GM12878 (cell line): ENCODE measurements at regions not wholly inside any gene's neighbourhood (a gene's known extent, or its start where the extent isn't known, plus 50 kb on each side); places are given as distances from the start of the nearest gene placed in this dataset.

Experiments used
- ATAC-seq: fragments of 200-7000 bp; cut with Tn5 transposase; 3 replicates; pipeline ENCODE4 v1.9.1; 2020; ENCODE audit warnings: mild to moderate bottlenecking, moderate library complexity
- BruUV-seq: library from RNA; stranded (reverse); fragments of 400-500 nt; replicated peaks from 2 replicates; lab custom pipeline; 2021; lab: Mats Ljungman, UMichigan
- CTCF ChIA-PET: fragments of 300-600 bp; sonication (Branson Sonifier 250); formaldehyde crosslinking; extraction: SDS; loops from one replicate; lab custom pipeline; 2021; ENCODE audit warnings: inconsistent platforms; lab: Yijun Ruan, JAX
- POLR2A ChIA-PET: fragments of 350-600 bp; formaldehyde crosslinking; extraction: SDS; loops from one replicate; lab custom pipeline; 2021; ENCODE audit warnings: inconsistent platforms; lab: Charles Lee
- RAD21 ChIA-PET: fragments of 300-600 bp; sonication (Branson Sonifier 250); formaldehyde crosslinking; loops from one replicate; lab custom pipeline; 2023; ENCODE audit warnings: antibody characterized with exemption; ENCODE audit not compliant: unreplicated experiment; lab: Charles Lee
- SMC1A ChIA-PET: fragments of 300-600 bp; sonication (Branson Sonifier 250); formaldehyde crosslinking; loops from one replicate; lab custom pipeline; 2023; ENCODE audit not compliant: unreplicated experiment, uncharacterized antibody; lab: Charles Lee
- DNase-seq: peaks from one replicate; pipeline ENCODE4 v3.0.0-alpha.2; 2011; ENCODE audit warnings: low read depth, low spot score
- FAIRE-seq: peaks from 3 replicates; lab custom pipeline; 2011; peaks lifted over from hg19 to GRCh38; lab: Jason Lieb, UNC
- H2AFZ ChIP-seq: 2 replicates; pipeline ENCODE4 v1.6.0; 2011; ENCODE audit warnings: low read depth, low read length, control low read depth; ENCODE audit not compliant: control insufficient read depth
- H3K27ac ChIP-seq: 2 replicates; pipeline ENCODE4 v1.5.1; 2011; ENCODE audit warnings: control low read depth; ENCODE audit not compliant: control insufficient read depth, insufficient read depth
- H3K27me3 ChIP-seq, 2 experiments: replicated peaks in 1 of 2; 2 replicates each; pipeline versions ENCODE4 v1.6.0 to v1.6.1; 2011; ENCODE audit warnings: low read length in 1 of 2; ENCODE audit not compliant: control insufficient read depth in 2 of 2, insufficient read depth in 2 of 2
- H3K36me3 ChIP-seq, 2 experiments: 2 replicates each; pipeline ENCODE4 v1.5.1; 2011; ENCODE audit warnings: low read length in 1 of 2; ENCODE audit not compliant: control insufficient read depth in 2 of 2, insufficient read depth in 2 of 2
- H3K4me1 ChIP-seq: 2 replicates; pipeline ENCODE4 v1.6.1; 2011; ENCODE audit warnings: mild to moderate bottlenecking, low read length, moderate library complexity, mixed read lengths; ENCODE audit not compliant: control insufficient read depth, insufficient read depth
- H3K4me2 ChIP-seq: 2 replicates; pipeline ENCODE4 v1.6.0; 2011; ENCODE audit warnings: control low read depth; ENCODE audit not compliant: control insufficient read depth, insufficient read depth
- H3K4me3 ChIP-seq: fragments of 200-600 bp; sonication (generic); 2 replicates; pipeline ENCODE4 v1.5.1; 2016
- H3K79me2 ChIP-seq: 2 replicates; pipeline ENCODE4 v1.6.0; 2011; ENCODE audit warnings: low read length; ENCODE audit not compliant: control insufficient read depth, insufficient read depth
- H3K9ac ChIP-seq: 2 replicates; pipeline ENCODE4 v1.8.0; 2011; ENCODE audit warnings: low read length, control low read depth, mixed read lengths; ENCODE audit not compliant: control insufficient read depth, insufficient read depth
- H3K9me3 ChIP-seq: replicated peaks from 3 replicates; pipeline ENCODE4 v1.5.1; 2011; ENCODE audit warnings: mild to moderate bottlenecking, low read length; ENCODE audit not compliant: control insufficient read depth, insufficient read depth
- H4K20me1 ChIP-seq: 2 replicates; pipeline ENCODE4 v1.6.0; 2011; ENCODE audit not compliant: control insufficient read depth, insufficient read depth
- HDGF ChIP-seq: fragments of 450-650 bp; IDR thresholded peaks from 2 replicates; pipeline ENCODE4 v1.6.1; 2016; ENCODE audit warnings: antibody characterized with exemption
- IRF4 ChIP-seq: IDR thresholded peaks from 2 replicates; pipeline ENCODE4 v1.6.1; 2011; ENCODE audit warnings: low read depth, low read length
- MAX ChIP-seq: IDR thresholded peaks from 2 replicates; pipeline ENCODE4 v1.6.1; 2012; ENCODE audit warnings: low read depth, low read length, improper control_type of control experiment
- MEF2A ChIP-seq: IDR thresholded peaks from 2 replicates; pipeline ENCODE4 v1.6.1; 2011; ENCODE audit warnings: low read depth, mild to moderate bottlenecking, low read length, moderate library complexity; ENCODE audit not compliant: insufficient read depth
- MLLT1 ChIP-seq: fragments of 450-650 bp; IDR thresholded peaks from 2 replicates; pipeline ENCODE4 v1.6.1; 2016; ENCODE audit warnings: mild to moderate bottlenecking
- NFYB ChIP-seq: IDR thresholded peaks from 2 replicates; pipeline ENCODE4 v1.6.1; 2011; ENCODE audit warnings: low read depth, mild to moderate bottlenecking, low read length, improper control_type of control experiment, moderate library complexity; ENCODE audit not compliant: insufficient read depth
- NRF1 ChIP-seq: conservative IDR thresholded peaks from 2 replicates; pipeline ENCODE4 v1.6.1; 2011; ENCODE audit warnings: mild to moderate bottlenecking, low read depth, low read length, improper control_type of control experiment
- PAX5 ChIP-seq: IDR thresholded peaks from 2 replicates; pipeline ENCODE4 v1.6.1; 2011; ENCODE audit warnings: low read depth, low read length, borderline replicate concordance
- RELB ChIP-seq: fragments of 450-650 bp; IDR thresholded peaks from 2 replicates; pipeline ENCODE4 v1.6.1; 2017; ENCODE audit warnings: low read depth, mild to moderate bottlenecking, moderate library complexity
- RFX5 ChIP-seq: IDR thresholded peaks from 2 replicates; pipeline ENCODE4 v1.6.1; 2011; ENCODE audit warnings: low read depth, low read length, improper control_type of control experiment
- SPI1 ChIP-seq: IDR thresholded peaks from 2 replicates; pipeline ENCODE4 v1.6.1; 2011; ENCODE audit warnings: low read depth, mild to moderate bottlenecking, low read length, moderate library complexity, borderline replicate concordance; ENCODE audit not compliant: insufficient read depth
- ZBTB11 ChIP-seq: fragments of 450-650 bp; formaldehyde crosslinking; IDR thresholded peaks from 2 replicates; pipeline ENCODE4 v1.5.0; 2022; ENCODE audit warnings: mild to moderate bottlenecking, missing genetic modification characterization
- ZBTB4 ChIP-seq: fragments of 450-650 bp; formaldehyde crosslinking; IDR thresholded peaks from 2 replicates; pipeline ENCODE4 v1.4.0; 2022; ENCODE audit warnings: mild to moderate bottlenecking, moderate library complexity
- WGBS: methylation state at CpG from one replicate; pipeline ENCODE4 v1.1.6; 2016; ENCODE audit warnings: low lambda C conversion rate; ENCODE audit not compliant: insufficient replicate concordance, insufficient coverage; ENCODE audit errors: missing lambda C conversion rate; 5-methylcytosine and 5-hydroxymethylcytosine counted together
- in situ Hi-C: fragments of 300-500 bp; cut with MboI; formaldehyde crosslinking; loops from 9 replicates; pipeline ENCODE4 v1.14.3; 2018; ENCODE audit warnings: mixed read lengths
- intact Hi-C: fragments of 100-400 bp; cut with micrococcal nuclease; formaldehyde crosslinking; loops from one replicate; pipeline ENCODE4 v1.14.2; 2022; ENCODE audit not compliant: unreplicated experiment

- Histone ChIP-seq H3K4me2 (no peak overlapping the region), H3K4me3 (no peak overlapping the region), H3K36me3 (no peaks in the 10 kb centered on the region), H3K4me1 (no peaks in the 10 kb centered on the region), H3K79me2 (no peaks in the 10 kb centered on the region), H4K20me1 (no peaks in the 10 kb centered on the region), H3K27ac (no peak overlapping the region), H2AFZ (no peak overlapping the region), H3K27me3 (no peaks in the 10 kb centered on the region; a peak in 1 of 4 replicates), H3K9me3 (no peaks in the 10 kb centered on the region; the same call in 2 of the 3 replicates), H3K9ac (no peak overlapping the region)
- intact Hi-C loops (no loop called here), in situ Hi-C loops (no loop called here)
- DNase-seq (no peak), ATAC-seq (no peak), FAIRE-seq (no peak)
- SMC1A ChIA-PET: interaction anchor here (0.6 kb wide), 1 partner anchor 126 kb away, joined by 3 read pairs; no protein-coding TSS in a partner anchor
- RAD21 ChIA-PET: no interaction called here
- BruUV-seq: no TSS peak
- POLR2A ChIA-PET: no interaction called here
- CTCF ChIA-PET: no interaction called here
- 9% methylated on average over 12 of the region's 12 CpGs for WGBS
- TF ChIP-seq ZBTB4 (CRISPR knock-in tag): no peak
- TF ChIP-seq MLLT1: no peak
- TF ChIP-seq SPI1: no peak
- no peak for TF ChIP-seq MEF2A
- TF ChIP-seq NRF1: no peak
- no peak for TF ChIP-seq RFX5
- no peak for TF ChIP-seq MAX
- TF ChIP-seq IRF4: no peak
- TF ChIP-seq PAX5: no peak
- TF ChIP-seq RELB: no peak
- no peak for TF ChIP-seq NFYB
- no peak for TF ChIP-seq HDGF
- no peak for TF ChIP-seq ZBTB11
Measured at GRCh38 chr9:135280666-135281065, 193.2 kb downstream of the OLFM1 start.
